Upper lobe of right lung (tissue), 1 donor: ENCODE measurements at regions not wholly inside any gene's neighbourhood (a gene's known extent, or its start where the extent isn't known, plus 50 kb on each side); places are given as distances from the start of the nearest gene placed in this dataset.

Experiments
- ATAC-seq: fragments of 200-7000 bp; cut with Tn5 transposase; one replicate; pipeline ENCODE4 v1.9.1; 2020; ENCODE audit warnings: mild to moderate bottlenecking, moderate library complexity
- DNase-seq: peaks from one replicate; pipeline ENCODE4 v3.0.0-alpha.2; 2020
- H3K27ac ChIP-seq: fragments of 200-600 bp; one replicate; pipeline ENCODE4 v1.8.0; 2022
- H3K27me3 ChIP-seq: fragments of 200-600 bp; one replicate; pipeline ENCODE4 v1.8.0; 2022; ENCODE audit warnings: mild to moderate bottlenecking
- H3K36me3 ChIP-seq: fragments of 200-600 bp; one replicate; pipeline ENCODE4 v1.8.0; 2022
- H3K4me1 ChIP-seq: fragments of 200-600 bp; one replicate; pipeline ENCODE4 v1.8.0; 2022
- H3K4me3 ChIP-seq: fragments of 200-600 bp; one replicate; pipeline ENCODE4 v1.8.0; 2022; ENCODE audit warnings: mild to moderate bottlenecking
- H3K9me3 ChIP-seq: fragments of 200-600 bp; one replicate; pipeline ENCODE4 v1.8.0; 2022
- CTCF ChIP-seq: fragments of 200-600 bp; IDR thresholded peaks from one replicate; pipeline ENCODE4 v1.8.0; 2022; ENCODE audit warnings: antibody characterized with exemption
- intact Hi-C: fragments of 100-400 bp; cut with DNase I; formaldehyde crosslinking; loops from one replicate; pipeline ENCODE4 v1.11.0; 2022
- donor health status: DM: no; HTN: yes; CAD: no; lungs with severe emphysema.

GRCh38 chr1:68320349-68320748, 88.0 kb upstream of the WLS start:
- no peaks in the 10 kb centered on the region for H3K9me3 ChIP-seq
- no peaks in the 10 kb centered on the region for H3K4me1 ChIP-seq
- H3K4me3 ChIP-seq, result no peak overlapping the region
- no peak overlapping the region for H3K27ac ChIP-seq
- ATAC-seq (no peak), DNase-seq (no peak)
- intact Hi-C loops, result loop anchor here (10.0 kb wide), 1 partner anchor 196 kb away; no protein-coding TSS in a partner anchor
- no peaks in the 10 kb centered on the region for H3K36me3 ChIP-seq
- no peak for TF ChIP-seq CTCF
- H3K27me3 ChIP-seq, result no peaks in the 10 kb centered on the region

- no peak for ATAC-seq
- intact Hi-C loops, result loop anchor here (10.0 kb wide), 1 partner anchor 195 kb away; no protein-coding TSS in a partner anchor
- no peak for TF ChIP-seq CTCF
- H3K4me3 ChIP-seq, result no peak overlapping the region
- no peaks in the 10 kb centered on the region for H3K4me1 ChIP-seq
- no peak overlapping the region for H3K27ac ChIP-seq
- no peaks in the 10 kb centered on the region for H3K36me3 ChIP-seq
- H3K9me3 ChIP-seq, result no peaks in the 10 kb centered on the region
- H3K27me3 ChIP-seq, result no peaks in the 10 kb centered on the region
- DNase-seq, result no peak
These were observed 87.6 kb upstream of the WLS start for GRCh38 chr1:68319907-68320306.

GRCh38 chr1:68317543-68317942, 85.2 kb upstream of the WLS start:
- Histone ChIP-seq H3K36me3 (no peaks in the 10 kb centered on the region), H3K4me3 (no peak overlapping the region), H3K27ac (no peak overlapping the region), H3K9me3 (no peaks in the 10 kb centered on the region), H3K4me1 (no peaks in the 10 kb centered on the region), H3K27me3 (no peaks in the 10 kb centered on the region)
- TF ChIP-seq CTCF, result no peak
- DNase-seq (no peak), ATAC-seq (no peak)
- intact Hi-C loops, result no loop called here

GRCh38 chr1:68314151-68314780, 81.9 kb upstream of the WLS start:
- Histone ChIP-seq H3K4me3 (no peak overlapping the region), H3K9me3 (no peaks in the 10 kb centered on the region), H3K27ac (no peak overlapping the region), H3K27me3 (no peaks in the 10 kb centered on the region), H3K4me1 (no peaks in the 10 kb centered on the region), H3K36me3 (no peaks in the 10 kb centered on the region)
- DNase-seq (no peak), ATAC-seq (no peak)
- intact Hi-C loops, result no loop called here
- no peak for TF ChIP-seq CTCF

- Histone ChIP-seq H3K4me3 (no peak overlapping the region), H3K27ac (no peak overlapping the region), H3K36me3 (no peaks in the 10 kb centered on the region), H3K9me3 (no peaks in the 10 kb centered on the region), H3K4me1 (no peaks in the 10 kb centered on the region), H3K27me3 (no peaks in the 10 kb centered on the region)
- intact Hi-C loops, result no loop called here
- TF ChIP-seq CTCF, result no peak
- ATAC-seq, result no peak
- DNase-seq, result no peak
These were observed 81.4 kb upstream of the WLS start for GRCh38 chr1:68313735-68314134.

GRCh38 chr1:68308034-68308433, 75.7 kb upstream of the WLS start:
- intact Hi-C loops, result no loop called here
- no peak for TF ChIP-seq CTCF
- Histone ChIP-seq H3K27ac (no peak overlapping the region), H3K9me3 (no peaks in the 10 kb centered on the region), H3K36me3 (no peaks in the 10 kb centered on the region), H3K27me3 (no peaks in the 10 kb centered on the region), H3K4me3 (no peak overlapping the region), H3K4me1 (no peaks in the 10 kb centered on the region)
- DNase-seq (no peak), ATAC-seq (peak; percentile 58)
